H1 (cell line): ENCODE measurements at regions not wholly inside any gene's neighbourhood (a gene's known extent, or its start where the extent isn't known, plus 50 kb on each side); places are given as distances from the start of the nearest gene placed in this dataset.

Experiments used
- CTCF ChIA-PET: fragments of 300-600 bp; sonication (Branson Sonifier 250); formaldehyde crosslinking; loops from one replicate; lab custom pipeline; 2021; ENCODE audit not compliant: partially characterized antibody; lab: Charles Lee
- POLR2A ChIA-PET: fragments of 300-600 bp; sonication (Branson Sonifier 250); formaldehyde crosslinking; loops from one replicate; lab custom pipeline; 2021; ENCODE audit warnings: inconsistent platforms; ENCODE audit not compliant: partially characterized antibody; lab: Charles Lee
- DNase-seq, 2 experiments: peaks; one replicate each; pipeline versions ENCODE4 v3.0.0 to v3.0.0-alpha.2; 2010 to 2022; ENCODE audit warnings: low spot score in 2 of 2, low read depth in 1 of 2, mixed read lengths in 1 of 2
- FAIRE-seq: peaks from 2 replicates; lab custom pipeline; 2011; peaks lifted over from hg19 to GRCh38; lab: Jason Lieb, UNC
- H2AFZ ChIP-seq: 2 replicates; pipeline ENCODE4 v1.8.1; 2012; ENCODE audit warnings: low read length, inconsistent platforms
- H2AK5ac ChIP-seq: 2 replicates; pipeline ENCODE4 v1.6.1; 2013; ENCODE audit warnings: low read depth, low read length
- H2BK120ac ChIP-seq: replicated peaks from 2 replicates; pipeline ENCODE3; 2013; ENCODE audit warnings: low read depth, low read length, inconsistent platforms
- H2BK12ac ChIP-seq: 2 replicates; pipeline ENCODE4 v1.6.1; 2013; ENCODE audit warnings: low read depth, low read length
- H2BK15ac ChIP-seq: 2 replicates; pipeline ENCODE4 v1.6.1; 2013; ENCODE audit warnings: low read length
- H2BK20ac ChIP-seq: 2 replicates; pipeline ENCODE4 v1.6.1; 2013; ENCODE audit warnings: low read length
- H2BK5ac ChIP-seq: 2 replicates; pipeline ENCODE4 v1.6.1; 2013; ENCODE audit warnings: low read depth, low read length
- H3K14ac ChIP-seq: 2 replicates; pipeline ENCODE4 v1.6.1; 2013; ENCODE audit warnings: inconsistent platforms; ENCODE audit not compliant: insufficient read length
- H3K18ac ChIP-seq: 2 replicates; pipeline ENCODE4 v1.6.1; 2013; ENCODE audit warnings: low read length; ENCODE audit errors: extremely low read depth
- H3K23ac ChIP-seq: 2 replicates; pipeline ENCODE4 v1.6.1; 2013; ENCODE audit warnings: inconsistent platforms; ENCODE audit not compliant: insufficient read length
- H3K23me2 ChIP-seq: 2 replicates; pipeline ENCODE4 v1.6.1; 2013; ENCODE audit warnings: low read depth, low read length
- H3K27ac ChIP-seq: 2 replicates; pipeline ENCODE4 v1.6.1; 2011; ENCODE audit warnings: low read depth, low read length, inconsistent platforms
- H3K27me3 ChIP-seq, 4 experiments: replicated peaks in 1 of 4; 1 replicate in 1 of 4; 2 replicates in 3 of 4; pipeline versions ENCODE4 v1.6.1 to v1.8.1; 2011 to 2013; ENCODE audit warnings: low read length in 3 of 4, mild to moderate bottlenecking in 3 of 4, inconsistent platforms in 2 of 4, mixed read lengths in 2 of 4, moderate library complexity in 1 of 4; ENCODE audit not compliant: control insufficient read depth in 3 of 4, insufficient read depth in 3 of 4; ENCODE audit errors: extremely low read depth in 1 of 4
- H3K36me3 ChIP-seq, 4 experiments: 2 replicates each; pipeline versions ENCODE4 v1.6.1 to v1.8.1; 2011 to 2013; ENCODE audit warnings: mild to moderate bottlenecking in 4 of 4, low read length in 3 of 4, moderate library complexity in 2 of 4, control low read depth in 1 of 4, inconsistent platforms in 1 of 4; ENCODE audit not compliant: insufficient read depth in 4 of 4, control insufficient read depth in 2 of 4
- H3K4ac ChIP-seq: replicated peaks from 2 replicates; pipeline ENCODE3; 2013; ENCODE audit warnings: low read length, low read depth, mixed read lengths, inconsistent platforms; ENCODE audit not compliant: insufficient read length
- H3K4me1 ChIP-seq, 4 experiments: replicated peaks in 1 of 4; 1 replicate in 1 of 4; 2 replicates in 3 of 4; pipeline versions ENCODE4 v1.6.1 to v1.8.1; 2011 to 2013; ENCODE audit warnings: low read length in 3 of 4, inconsistent platforms in 2 of 4, mixed read lengths in 1 of 4; ENCODE audit not compliant: insufficient read depth in 4 of 4, control insufficient read depth in 3 of 4
- H3K4me2 ChIP-seq, 2 experiments: 2 replicates each; pipeline versions ENCODE4 v1.6.1 to v1.8.1; 2011 to 2013; ENCODE audit warnings: low read depth in 2 of 2, low read length in 2 of 2, control low read depth in 1 of 2, inconsistent platforms in 1 of 2, mild to moderate bottlenecking in 1 of 2; ENCODE audit not compliant: insufficient read depth in 1 of 2
- H3K4me3 ChIP-seq, 4 experiments: fragments of 200-600, 300-600 bp in 1 of 4; sonication (generic), shearing (Covaris generic), sonication (Bioruptor Twin) in 1 of 4; 2 replicates each; pipeline versions ENCODE4 v1.5.1 to v1.8.1; 2011 to 2016; ENCODE audit warnings: low read length in 4 of 4, low read depth in 3 of 4, control low read depth in 2 of 4, inconsistent platforms in 2 of 4, mild to moderate bottlenecking in 2 of 4, mixed read lengths in 1 of 4, moderate library complexity in 1 of 4; ENCODE audit not compliant: insufficient read depth in 2 of 4; ENCODE audit errors: extremely low read depth in 1 of 4
- H3K56ac ChIP-seq: replicated peaks from 2 replicates; pipeline ENCODE3; 2013; ENCODE audit warnings: low read depth, mild to moderate bottlenecking, mixed read lengths, low read length, inconsistent platforms; ENCODE audit not compliant: insufficient read length
- H3K79me1 ChIP-seq: 2 replicates; pipeline ENCODE4 v1.6.1; 2013; ENCODE audit warnings: low read depth, low read length, control low read depth
- H3K79me2 ChIP-seq, 2 experiments: 2 replicates each; pipeline versions ENCODE4 v1.6.1 to v1.8.1; 2012 to 2013; ENCODE audit warnings: low read length in 2 of 2, mild to moderate bottlenecking in 2 of 2, inconsistent platforms in 1 of 2; ENCODE audit not compliant: insufficient read depth in 2 of 2, control insufficient read depth in 1 of 2
- H3K9ac ChIP-seq, 4 experiments: replicated peaks in 1 of 4; 1 replicate in 1 of 4; 2 replicates in 3 of 4; pipeline versions ENCODE4 v1.6.1 to v1.8.1; 2011 to 2013; ENCODE audit warnings: low read depth in 3 of 4, low read length in 3 of 4, control low read depth in 2 of 4, mild to moderate bottlenecking in 2 of 4, moderate library complexity in 2 of 4, inconsistent platforms in 1 of 4; ENCODE audit errors: extremely low read depth in 1 of 4
- H3K9me3 ChIP-seq, 2 experiments: 2 replicates each; pipeline versions ENCODE4 v1.6.1 to v1.8.1; 2012 to 2013; ENCODE audit warnings: mild to moderate bottlenecking in 2 of 2, moderate library complexity in 2 of 2, control low read depth in 1 of 2, inconsistent platforms in 1 of 2, low read depth in 1 of 2, low read length in 1 of 2, mixed read lengths in 1 of 2; ENCODE audit not compliant: insufficient read depth in 2 of 2
- H4K20me1 ChIP-seq, 2 experiments: replicated peaks in 1 of 2; 2 replicates each; pipeline versions ENCODE3 to v1.8.1; 2011 to 2013; ENCODE audit warnings: inconsistent platforms in 2 of 2, low read length in 2 of 2, mild to moderate bottlenecking in 1 of 2; ENCODE audit not compliant: insufficient read depth in 2 of 2, control insufficient read depth in 1 of 2
- H4K5ac ChIP-seq: 2 replicates; pipeline ENCODE4 v1.6.1; 2013; ENCODE audit warnings: low read length, low read depth, mixed read lengths, inconsistent platforms; ENCODE audit not compliant: insufficient read length
- H4K8ac ChIP-seq: 2 replicates; pipeline ENCODE4 v1.8.0; 2013; ENCODE audit warnings: mild to moderate bottlenecking, moderate library complexity, low read length, inconsistent platforms; ENCODE audit not compliant: insufficient read depth; ENCODE audit errors: extremely low read depth
- H4K91ac ChIP-seq: replicated peaks from 2 replicates; pipeline ENCODE3; 2013; ENCODE audit warnings: low read length, mixed read lengths, inconsistent platforms; ENCODE audit not compliant: insufficient read length
- BRCA1 ChIP-seq: IDR thresholded peaks from 2 replicates; pipeline ENCODE4 v1.6.1; 2012; ENCODE audit warnings: low read depth, low read length, improper control_type of control experiment
- CHD2 ChIP-seq: IDR thresholded peaks from 2 replicates; pipeline ENCODE4 v1.6.1; 2012; ENCODE audit warnings: low read length, improper control_type of control experiment
- KDM4A ChIP-seq: IDR thresholded peaks from one replicate; pipeline ENCODE4 v1.7.1; 2012; ENCODE audit warnings: low read depth, mild to moderate bottlenecking, moderate library complexity, low read length, inconsistent platforms; ENCODE audit not compliant: severe bottlenecking
- RFX5 ChIP-seq: IDR thresholded peaks from 2 replicates; pipeline ENCODE4 v1.6.1; 2011; ENCODE audit warnings: low read depth, low read length, improper control_type of control experiment, borderline replicate concordance
- SP4 ChIP-seq: IDR thresholded peaks from 2 replicates; pipeline ENCODE4 v1.6.1; 2012; ENCODE audit warnings: low read length, inconsistent platforms
- WGBS, 2 experiments: shearing (Covaris generic) in 1 of 2; methylation state at CpG; one replicate each; pipeline versions ENCODE4 v1.1.6 to v1.1.7; 2013 to 2015; ENCODE audit warnings: low lambda C conversion rate in 2 of 2, mixed read lengths in 2 of 2, inconsistent platforms in 1 of 2, low coverage in 1 of 2, missing lambda C conversion rate in 1 of 2; ENCODE audit not compliant: insufficient replicate concordance in 2 of 2, insufficient coverage in 1 of 2, insufficient read length in 1 of 2; ENCODE audit errors: extremely low coverage in 1 of 2, missing lambda C conversion rate in 1 of 2; 5-methylcytosine and 5-hydroxymethylcytosine counted together
- TF ChIP-seq, protein P1 (sequence below): IDR thresholded peaks from 2 replicates; pipeline ENCODE4 v1.6.1; 2012; ENCODE audit warnings: low read length, inconsistent platforms

- H3K9ac ChIP-seq, result no peak overlapping the region
- no peaks in the 10 kb centered on the region for H3K79me2 ChIP-seq
- H4K20me1 ChIP-seq, result no peaks in the 10 kb centered on the region
- H3K4ac ChIP-seq, result no peak overlapping the region
- H3K9me3 ChIP-seq, result no peaks in the 10 kb centered on the region
- CTCF ChIA-PET, result interaction anchor here (1.5 to 1.9 kb wide), 3 partner anchors 9 to 24 kb away, joined by 5 read pairs; no protein-coding TSS in a partner anchor
- H2BK15ac ChIP-seq, result no peak overlapping the region
- no peak overlapping the region for H3K4me2 ChIP-seq
- no peak overlapping the region for H2BK5ac ChIP-seq
- no peak overlapping the region for H2BK20ac ChIP-seq
- no peak for FAIRE-seq
- H3K23ac ChIP-seq, result no peak overlapping the region
- no peak overlapping the region for H3K18ac ChIP-seq
- H3K23me2 ChIP-seq, result no peaks in the 10 kb centered on the region
- no peaks in the 10 kb centered on the region for H3K36me3 ChIP-seq
- no peak overlapping the region for H3K14ac ChIP-seq
- 86% methylated on average over 2 of the region's 2 CpGs; no CpG with 5 or more reads in 1 of the 2 experiments for WGBS, 2 experiments
- no peak overlapping the region for H2AFZ ChIP-seq
- no peak overlapping the region for H4K8ac ChIP-seq
- H3K27ac ChIP-seq, result no peak overlapping the region
- no peak overlapping the region for H2BK12ac ChIP-seq
- peaks cover 0 to 5% (median 0%) of the 10 kb centered on the region in 4 experiments; a peak in 1 of 7 replicates for H3K4me1 ChIP-seq
- H4K91ac ChIP-seq, result no peak overlapping the region
- H4K5ac ChIP-seq, result no peak overlapping the region
- H3K56ac ChIP-seq, result no peak overlapping the region
- TF ChIP-seq RFX5 (no peak), SP4 (no peak), KDM4A (no peak), BRCA1 (no peak), CHD2 (no peak)
- TF ChIP-seq, protein P1, sequence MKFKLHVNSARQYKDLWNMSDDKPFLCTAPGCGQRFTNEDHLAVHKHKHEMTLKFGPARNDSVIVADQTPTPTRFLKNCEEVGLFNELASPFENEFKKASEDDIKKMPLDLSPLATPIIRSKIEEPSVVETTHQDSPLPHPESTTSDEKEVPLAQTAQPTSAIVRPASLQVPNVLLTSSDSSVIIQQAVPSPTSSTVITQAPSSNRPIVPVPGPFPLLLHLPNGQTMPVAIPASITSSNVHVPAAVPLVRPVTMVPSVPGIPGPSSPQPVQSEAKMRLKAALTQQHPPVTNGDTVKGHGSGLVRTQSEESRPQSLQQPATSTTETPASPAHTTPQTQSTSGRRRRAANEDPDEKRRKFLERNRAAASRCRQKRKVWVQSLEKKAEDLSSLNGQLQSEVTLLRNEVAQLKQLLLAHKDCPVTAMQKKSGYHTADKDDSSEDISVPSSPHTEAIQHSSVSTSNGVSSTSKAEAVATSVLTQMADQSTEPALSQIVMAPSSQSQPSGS, result no peak
- no peak for DNase-seq
- H2BK120ac ChIP-seq, result no peak overlapping the region
- POLR2A ChIA-PET, result no interaction called here
- no peak overlapping the region for H3K4me3 ChIP-seq
- H2AK5ac ChIP-seq, result no peak overlapping the region
- H3K79me1 ChIP-seq, result no peaks in the 10 kb centered on the region
- no peaks in the 10 kb centered on the region for H3K27me3 ChIP-seq
Measured at GRCh38 chr12:89041078-89041477, 311.2 kb downstream of the DUSP6 start.
